HG02678 (cell line): ENCODE measurements at regions not wholly inside any gene's neighbourhood (a gene's known extent, or its start where the extent isn't known, plus 50 kb on each side); places are given as distances from the start of the nearest gene placed in this dataset.
"Not testable (repeated sequence)": the region's sequence is repeated elsewhere in the genome, so short reads cannot be mapped to it uniquely, and the experiment has no call there.

Experiments
- ATAC-seq: cut with Tn5 transposase; IDR thresholded peaks from one replicate; pipeline ENCODE4 v1.9.1; 2021; ENCODE audit warnings: mild to moderate bottlenecking, moderate library complexity; ENCODE audit not compliant: unreplicated experiment

- no peak for ATAC-seq
These were observed 173.8 kb upstream of the CNOT2 start for GRCh38 chr12:70069221-70070105.

GRCh38 chr12:70070494-70071007 is 172.7 kb upstream of the CNOT2 start:
- no peak for ATAC-seq

- no peak for ATAC-seq
These were observed 168.7 kb upstream of the CNOT2 start for GRCh38 chr12:70074510-70074909.

GRCh38 chr12:70077441-70077840 is 165.8 kb upstream of the CNOT2 start:
- no peak for ATAC-seq

- no peak for ATAC-seq
These were observed 165.1 kb upstream of the CNOT2 start for GRCh38 chr12:70078161-70078560.

- no peak for ATAC-seq
These were observed 162.7 kb upstream of the CNOT2 start for GRCh38 chr12:70080566-70080965.

GRCh38 chr12:70082997-70083676 is 160.1 kb upstream of the CNOT2 start:
- no peak for ATAC-seq

GRCh38 chr12:70083677-70084020 is 159.6 kb upstream of the CNOT2 start:
- no peak for ATAC-seq

- ATAC-seq: not testable (repeated sequence)
These were observed 156.9 kb upstream of the CNOT2 start for GRCh38 chr12:70086372-70086771.

GRCh38 chr12:70091021-70091521 is 152.2 kb upstream of the CNOT2 start:
- no peak for ATAC-seq

- ATAC-seq: no peak
These were observed 148.8 kb upstream of the CNOT2 start for GRCh38 chr12:70094467-70094866.

GRCh38 chr12:70096759-70097410 is 146.3 kb upstream of the CNOT2 start:
- ATAC-seq: no peak

GRCh38 chr12:70101064-70101463 is 142.2 kb upstream of the CNOT2 start:
- no peak for ATAC-seq

GRCh38 chr12:70106347-70106746 is 136.9 kb upstream of the CNOT2 start:
- no peak for ATAC-seq

GRCh38 chr12:70110085-70110484 is 133.1 kb upstream of the CNOT2 start:
- ATAC-seq: no peak

- ATAC-seq: no peak
These were observed 125.6 kb upstream of the CNOT2 start for GRCh38 chr12:70117670-70118069.

- ATAC-seq: no peak
These were observed 122.3 kb upstream of the CNOT2 start for GRCh38 chr12:70120970-70121369.

GRCh38 chr12:70121562-70121961 is 121.7 kb upstream of the CNOT2 start:
- no peak for ATAC-seq

- ATAC-seq: no peak
These were observed 120.4 kb upstream of the CNOT2 start for GRCh38 chr12:70122804-70123203.

- ATAC-seq: no peak
These were observed 94.2 kb upstream of the CNOT2 start for GRCh38 chr12:70149013-70149412.

GRCh38 chr12:70149665-70150064 is 93.6 kb upstream of the CNOT2 start:
- ATAC-seq: no peak
